ENCODE measurements at regions not wholly inside any gene's neighbourhood (a gene's known extent, or its start where the extent isn't known, plus 50 kb on each side); places are given as distances from the start of the nearest gene placed in this dataset.
"Not testable (repeated sequence)": the region's sequence is repeated elsewhere in the genome, so short reads cannot be mapped to it uniquely, and the experiment has no call there.

DNA sequence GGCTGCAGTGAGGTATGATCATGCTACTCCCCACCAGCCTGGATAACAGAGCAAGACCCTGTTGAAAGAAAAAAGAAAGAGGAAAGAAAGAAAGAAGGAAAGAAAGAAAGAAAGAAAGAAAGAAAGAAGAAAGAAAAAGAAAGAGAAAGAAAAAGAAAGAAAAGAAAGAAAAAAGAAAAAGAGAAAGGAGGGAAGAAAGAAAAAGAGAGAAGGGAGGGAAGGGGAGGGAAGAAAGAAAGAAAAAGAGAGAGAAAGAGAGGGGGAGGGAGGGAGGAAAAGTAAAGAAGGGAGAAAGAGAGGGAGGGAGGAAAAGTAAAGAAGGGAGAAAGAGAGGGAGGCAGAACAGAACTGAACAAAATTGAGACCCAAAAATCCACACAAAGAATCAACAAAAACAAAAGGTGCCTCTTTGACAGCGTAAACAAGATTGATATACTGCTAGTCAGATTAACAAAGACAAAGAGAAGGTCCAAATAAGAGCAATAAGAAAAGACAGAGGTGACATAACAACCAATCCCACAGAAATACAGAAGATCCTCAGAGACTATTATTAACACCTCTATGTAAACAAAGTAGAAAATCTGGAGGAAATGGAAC lies 293.9 kb upstream of the AMIGO2 start:
- DNase-seq (ENCODE audit: low read depth, low spot score), result no peak

DNA sequence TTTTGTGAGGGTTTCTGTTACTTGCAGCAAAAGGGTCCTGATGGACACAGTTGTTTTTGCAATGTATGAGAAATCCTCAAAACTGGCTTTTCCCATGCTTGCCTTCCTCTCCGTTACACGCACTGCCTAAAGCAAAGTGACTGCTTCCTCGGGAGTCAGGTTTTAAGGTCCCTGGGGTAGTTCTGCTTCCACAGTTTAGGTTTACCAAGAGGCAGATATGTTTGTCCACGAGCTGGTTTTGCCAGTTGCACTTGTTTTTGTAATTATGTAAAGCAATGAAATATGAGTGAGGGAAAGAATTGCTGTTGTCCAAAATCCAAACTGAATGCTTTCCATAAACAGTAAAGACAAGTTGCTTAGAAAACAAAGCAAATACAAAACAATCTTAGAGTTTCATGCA lies 290.7 kb upstream of the AMIGO2 start:
- DNase-seq (ENCODE audit: low read depth, low spot score), result no peak

DNA sequence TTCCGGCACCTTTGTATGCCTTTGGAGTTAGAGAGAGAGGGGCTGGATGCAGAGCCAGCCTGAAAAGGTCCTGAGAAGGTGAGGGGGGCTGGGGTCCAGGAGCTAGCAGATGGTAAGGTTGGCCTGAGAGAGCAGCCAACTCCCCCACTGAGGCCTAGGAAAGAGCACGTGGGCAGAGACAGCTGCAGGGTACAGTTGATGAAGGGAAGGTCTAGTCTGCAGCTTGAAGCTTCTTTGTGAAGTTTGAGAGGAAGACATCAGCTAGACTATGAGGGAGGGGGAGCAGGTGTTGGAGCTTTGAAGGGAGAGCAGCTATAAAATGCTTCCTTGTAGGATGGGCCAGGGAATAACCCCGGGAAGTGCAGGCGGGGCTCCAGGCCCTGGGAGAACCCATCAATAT lies 289.3 kb upstream of the AMIGO2 start:
- DNase-seq (ENCODE audit: low read depth, low spot score), result no peak

GRCh38 chr12:47367912-47368537 lies 288.3 kb upstream of the AMIGO2 start:
- no peak for DNase-seq (ENCODE audit: low read depth, low spot score)

GRCh38 chr12:47366579-47366978 lies 286.8 kb upstream of the AMIGO2 start:
- DNase-seq (ENCODE audit: low read depth, low spot score), result no peak

DNA sequence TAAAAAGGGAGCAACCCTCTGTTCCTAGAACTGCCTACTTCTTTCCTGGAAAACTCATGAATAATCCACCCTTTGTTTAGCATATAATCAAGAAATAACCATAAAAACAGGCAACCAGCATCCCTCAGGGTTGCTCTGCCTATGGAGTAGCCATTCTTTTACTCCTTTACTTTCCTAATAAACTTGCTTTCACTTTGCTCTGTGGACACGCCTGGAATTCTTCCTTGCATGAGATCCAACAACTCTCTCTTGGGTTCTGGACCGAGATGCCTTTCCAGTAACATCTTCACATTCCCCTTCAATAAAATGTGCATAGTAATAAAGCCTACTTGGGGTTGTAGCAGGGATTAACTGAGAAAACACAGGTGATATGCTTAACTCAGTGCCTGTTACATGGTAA lies 286.4 kb upstream of the AMIGO2 start:
- no peak for DNase-seq (ENCODE audit: low read depth, low spot score)

- DNase-seq (ENCODE audit: low read depth, low spot score), result not testable (repeated sequence)
These were observed 285.8 kb upstream of the AMIGO2 start for GRCh38 chr12:47365443-47366076.

DNA sequence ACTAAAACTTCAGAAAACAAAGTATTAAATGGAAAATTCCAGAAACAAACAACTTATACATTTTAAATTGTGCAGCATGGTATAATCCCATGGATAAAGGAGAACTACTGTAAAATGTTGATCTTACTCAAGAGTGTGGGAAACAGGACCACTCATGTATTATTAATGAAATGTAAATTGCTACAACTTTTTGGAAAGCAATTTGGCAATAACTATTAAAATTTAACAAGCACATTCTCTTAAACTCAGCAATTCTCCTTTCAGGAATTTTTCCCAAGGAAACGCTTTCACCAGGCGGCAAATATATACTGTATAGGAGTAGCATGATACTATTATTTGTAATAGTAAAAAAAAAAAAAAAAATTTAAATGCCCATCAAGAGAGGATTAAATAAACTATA lies 284.5 kb upstream of the AMIGO2 start:
- DNase-seq (ENCODE audit: low read depth, low spot score), result no peak

DNA sequence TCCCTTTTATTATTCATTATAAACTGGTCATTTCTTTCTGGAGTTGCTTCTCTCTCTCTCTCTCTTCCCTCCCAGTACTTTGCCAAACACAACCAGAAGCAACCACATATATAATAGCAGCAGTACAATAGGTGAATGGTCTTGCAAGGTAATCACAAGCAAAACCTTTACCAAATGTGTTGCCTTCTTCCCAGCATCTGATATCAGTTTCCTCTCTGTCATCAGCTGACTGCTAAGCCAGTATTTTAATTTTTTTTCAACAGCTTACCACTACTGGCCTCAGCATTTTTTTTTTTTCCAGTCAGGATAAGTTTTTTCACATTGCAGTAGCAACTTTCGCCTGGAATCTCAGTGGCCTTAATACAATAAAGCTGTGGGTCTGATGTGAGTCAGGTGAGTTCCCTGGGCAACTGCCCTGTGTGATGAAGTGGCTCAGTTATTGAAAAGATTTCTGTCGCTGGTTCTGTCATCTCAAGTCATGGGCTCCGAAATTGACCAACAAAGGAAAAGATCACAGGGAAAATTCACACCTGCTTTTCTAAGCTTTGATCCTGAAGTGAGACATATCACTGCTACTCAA lies 282.5 kb upstream of the AMIGO2 start:
- DNase-seq (ENCODE audit: low read depth, low spot score), result no peak

DNA sequence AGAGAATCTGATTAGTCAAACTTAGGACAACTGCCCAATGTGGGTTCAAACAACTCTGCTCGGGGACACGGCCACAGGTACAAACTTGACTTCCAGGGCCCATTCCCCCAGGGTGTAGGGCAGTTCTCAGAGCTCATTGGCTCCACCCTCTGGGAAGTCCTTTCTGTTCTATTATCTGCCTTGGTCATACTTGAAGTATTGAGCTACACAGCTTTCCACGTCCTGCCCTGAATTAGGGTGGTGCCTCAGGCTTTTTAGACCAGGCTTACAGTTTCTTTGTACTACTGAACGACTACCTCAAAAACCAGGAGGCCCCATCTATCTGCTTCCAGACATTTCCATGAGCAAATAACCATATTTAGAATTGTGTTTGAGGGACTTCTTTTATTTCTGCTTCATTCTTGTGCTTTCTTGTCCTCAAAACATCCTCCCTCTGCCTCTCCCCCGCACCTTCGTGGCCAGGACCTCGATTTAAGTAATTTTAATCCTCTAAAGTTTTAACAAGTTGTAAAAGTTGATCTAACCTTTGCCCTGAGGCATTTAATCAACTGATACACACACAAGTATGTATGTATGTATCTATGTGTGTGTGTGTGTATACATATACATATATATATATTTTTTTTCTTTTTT lies 281.7 kb upstream of the AMIGO2 start:
- DNase-seq (ENCODE audit: low read depth, low spot score), result no peak

DNA sequence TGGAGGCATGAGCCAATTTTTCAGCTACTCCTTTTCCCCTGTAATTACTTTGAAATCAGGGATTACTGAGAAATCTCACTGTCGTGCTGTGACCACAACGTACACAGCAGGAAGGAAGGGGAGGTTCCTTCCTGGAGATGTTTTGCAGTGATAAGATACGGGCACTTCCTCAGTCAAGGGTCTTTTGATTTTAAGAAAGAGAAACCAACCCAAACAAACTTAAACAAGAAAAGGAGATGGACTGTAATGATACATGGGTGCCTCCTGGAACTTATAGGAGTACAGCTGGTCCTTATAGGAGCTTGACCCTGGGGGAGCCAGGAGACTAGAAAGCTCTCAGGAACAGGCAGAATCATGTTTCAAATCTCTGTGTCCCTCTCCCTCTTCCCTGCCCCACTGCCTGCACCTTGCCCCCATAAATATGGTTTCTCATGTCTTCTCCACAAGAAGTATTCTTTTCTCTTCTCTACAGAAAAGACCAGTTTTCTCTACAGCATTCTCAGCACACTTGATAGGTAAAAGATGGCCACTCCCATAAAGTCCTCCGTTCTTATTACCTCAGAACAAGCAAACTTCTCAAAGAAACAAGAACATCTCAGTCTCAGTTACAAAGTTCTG lies 281.1 kb upstream of the AMIGO2 start:
- no peak for DNase-seq (ENCODE audit: low read depth, low spot score)

- no peak for DNase-seq (ENCODE audit: low read depth, low spot score)
These were observed 280.3 kb upstream of the AMIGO2 start for GRCh38 chr12:47360093-47360480.

- DNase-seq (ENCODE audit: low read depth, low spot score), result no peak
These were observed 279.7 kb upstream of the AMIGO2 start for GRCh38 chr12:47359310-47360092.

DNA sequence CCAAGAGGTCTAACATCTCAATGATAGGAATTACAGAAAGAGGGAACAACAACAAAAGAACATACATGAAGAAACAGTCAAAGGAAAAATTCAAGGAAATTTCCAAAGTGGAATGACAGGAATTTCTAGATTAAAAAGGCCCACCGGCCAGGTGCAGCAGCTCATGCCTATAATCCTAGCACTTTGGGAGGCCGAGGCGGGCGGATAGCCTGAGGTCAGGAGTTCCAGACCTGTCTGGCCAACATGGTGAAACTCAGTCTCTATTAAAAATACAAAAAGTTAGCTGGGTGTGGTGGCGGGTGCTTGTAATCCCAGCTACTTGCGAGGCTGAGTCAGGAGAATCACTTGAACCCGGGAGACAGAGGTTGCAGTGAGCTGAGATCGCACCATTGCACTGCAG lies 277.2 kb upstream of the AMIGO2 start:
- not testable (repeated sequence) for DNase-seq (ENCODE audit: low read depth, low spot score)

GRCh38 chr12:47356129-47356700 lies 276.5 kb upstream of the AMIGO2 start:
- no peak for DNase-seq (ENCODE audit: low read depth, low spot score)

- DNase-seq (ENCODE audit: low read depth, low spot score), result no peak
These were observed 273.7 kb upstream of the AMIGO2 start for GRCh38 chr12:47353508-47353907.

DNA sequence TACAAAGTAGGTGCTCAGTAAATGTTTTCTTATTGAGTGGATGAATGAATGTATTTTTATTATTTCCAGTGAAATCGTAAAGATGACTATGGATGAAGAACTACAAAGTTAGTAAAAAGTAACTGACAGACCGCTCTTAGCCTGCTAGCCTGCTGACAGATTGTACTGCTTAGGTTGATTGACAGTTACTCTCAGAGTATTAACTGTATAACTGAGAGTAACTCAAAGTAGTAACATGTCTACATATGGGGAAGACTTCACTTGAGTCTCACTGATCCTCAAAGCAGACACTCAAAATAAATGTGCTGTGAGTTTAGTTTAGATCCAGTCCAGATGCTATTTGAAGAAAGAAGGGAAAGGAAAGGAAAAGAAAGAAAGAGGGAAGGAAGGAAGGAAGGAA lies 272.3 kb upstream of the AMIGO2 start:
- no peak for DNase-seq (ENCODE audit: low read depth, low spot score)

GRCh38 chr12:47351526-47351925 lies 271.8 kb upstream of the AMIGO2 start:
- DNase-seq (ENCODE audit: low read depth, low spot score), result no peak

GRCh38 chr12:47350062-47350408 lies 270.3 kb upstream of the AMIGO2 start:
- DNase-seq (ENCODE audit: low read depth, low spot score), result no peak

GRCh38 chr12:47349137-47350061 lies 269.6 kb upstream of the AMIGO2 start:
- DNase-seq (ENCODE audit: low read depth, low spot score), result no peak
